CD4-positive, alpha-beta T cell treated with Interleukin-6 at 100 ng/mL for 8 hours (primary cell): ENCODE measurements at regions not wholly inside any gene's neighbourhood (a gene's known extent, or its start where the extent isn't known, plus 50 kb on each side); places are given as distances from the start of the nearest gene placed in this dataset.

Experiments used
- DNase-seq: peaks from one replicate; pipeline ENCODE4 v3.0.0-alpha.2; 2020; ENCODE audit warnings: mixed read lengths, low spot score

GRCh38 chr15:97502038-97502437 lies 458.5 kb upstream of the ARRDC4 start:
- DNase-seq: no peak

DNA sequence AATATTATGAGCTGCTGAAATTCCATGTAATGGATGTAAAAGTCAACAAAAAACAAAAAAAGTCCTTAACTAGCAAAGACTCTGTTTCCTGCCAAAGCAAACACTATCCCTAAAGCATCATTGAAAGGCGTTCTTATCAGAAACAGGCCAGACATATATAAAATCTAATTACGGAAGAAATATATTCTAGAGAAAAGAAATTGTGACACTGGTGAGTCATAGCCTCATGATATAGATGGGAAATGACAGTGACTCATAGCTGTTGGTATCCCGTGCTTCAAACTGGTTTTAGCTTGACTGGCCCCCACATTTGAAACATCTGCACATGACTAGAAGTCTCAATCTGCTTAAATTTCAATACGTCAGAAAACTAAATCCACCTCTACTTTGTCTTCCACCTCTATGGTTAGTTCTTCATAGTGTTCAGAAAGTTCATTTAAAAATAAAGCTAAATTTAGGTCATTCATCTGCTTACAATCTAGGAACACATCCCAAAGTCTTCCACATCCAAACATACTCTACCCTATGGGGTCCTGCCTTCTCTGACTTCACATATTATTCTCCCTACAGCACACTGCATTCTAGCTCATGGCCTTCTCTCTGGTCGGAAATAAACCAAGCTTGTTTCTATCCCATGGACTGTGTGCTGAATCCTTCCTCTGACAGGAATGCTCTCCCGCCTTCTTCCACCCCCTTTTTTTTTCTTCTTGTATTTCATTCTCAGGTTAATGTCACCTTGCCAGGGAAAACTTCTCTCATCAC lies 456.3 kb upstream of the ARRDC4 start:
- no peak for DNase-seq

DNA sequence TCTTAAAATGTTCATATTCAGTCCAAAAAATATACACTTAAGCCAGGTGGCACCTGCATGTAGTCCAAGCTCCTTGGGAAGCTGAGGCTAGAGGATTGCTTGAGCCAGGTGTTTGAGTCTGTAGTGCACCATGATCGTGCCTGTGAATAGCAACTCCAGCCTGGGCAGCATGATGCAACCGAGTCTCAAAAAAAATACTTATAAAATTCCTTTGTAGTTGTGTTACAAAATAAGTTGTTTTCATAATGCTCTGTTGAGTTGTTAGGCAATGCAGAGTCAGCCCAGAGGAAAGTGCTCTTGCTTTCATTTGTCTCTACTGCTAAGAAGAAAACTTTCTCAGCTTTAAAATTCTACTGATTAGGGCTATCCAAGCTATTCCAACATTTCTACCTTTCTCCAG lies 442.8 kb upstream of the ARRDC4 start:
- no peak for DNase-seq

GRCh38 chr15:97520689-97521088 lies 439.8 kb upstream of the ARRDC4 start:
- no peak for DNase-seq

DNA sequence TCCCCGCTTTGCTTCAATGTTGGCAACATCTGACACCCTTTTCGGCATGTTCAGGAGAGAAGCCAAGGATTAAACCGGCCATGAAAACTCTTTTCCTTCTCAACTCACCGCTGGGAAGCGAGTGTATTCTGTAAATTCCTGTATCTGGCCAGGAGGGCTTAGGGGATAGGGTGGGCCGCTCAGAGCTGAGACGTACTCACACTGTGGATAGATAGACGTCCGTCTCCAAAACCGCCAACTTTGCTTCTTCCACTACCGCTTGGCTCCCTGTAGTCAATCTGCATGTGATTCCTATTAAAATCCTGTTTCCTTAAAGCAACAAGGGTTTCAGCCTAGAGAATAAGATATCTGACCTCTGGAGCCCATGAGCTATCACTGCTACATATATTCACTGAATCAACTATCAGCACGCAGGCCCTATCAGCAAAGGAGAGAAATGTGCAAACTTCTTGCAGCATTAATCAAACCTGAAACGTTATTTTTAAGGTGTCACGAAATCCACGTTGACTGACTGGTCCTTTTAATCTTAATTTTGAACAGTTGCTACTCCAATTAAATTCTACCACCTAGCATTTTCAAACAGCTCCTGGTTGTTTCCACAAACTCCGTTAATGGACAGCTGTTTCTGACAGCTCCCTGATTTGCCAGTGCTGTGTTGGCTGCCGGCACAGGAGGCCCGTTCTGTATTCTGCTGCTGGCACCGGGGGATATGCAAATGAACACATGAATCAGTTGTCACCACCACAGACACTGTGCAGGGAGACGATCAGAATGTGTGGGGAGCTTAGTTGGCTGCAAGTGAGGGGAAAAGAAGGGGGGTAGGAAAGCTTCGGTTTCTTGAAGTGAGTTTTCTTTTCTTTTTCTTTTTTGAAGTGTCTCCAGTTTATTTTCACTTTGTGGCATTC lies 438.9 kb upstream of the ARRDC4 start:
- no peak for DNase-seq

DNA sequence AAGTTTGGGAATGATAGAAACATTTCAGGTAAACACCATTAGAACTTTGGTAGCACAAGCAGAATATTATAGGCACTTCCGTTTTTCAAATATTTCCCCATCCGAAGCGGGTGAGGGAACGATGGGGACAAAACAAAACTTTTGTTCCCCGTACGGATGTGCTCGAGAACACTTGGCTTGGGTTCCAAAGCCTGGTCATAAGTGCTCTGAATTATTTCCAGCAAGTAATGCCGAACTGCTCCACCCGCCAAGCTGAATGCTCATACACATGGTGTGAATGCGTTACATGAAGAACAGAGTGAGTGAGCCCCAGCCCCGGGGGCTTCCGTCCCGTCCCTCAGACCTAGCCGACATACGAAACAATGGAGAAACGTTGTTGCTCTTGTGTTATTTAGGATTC lies 438.2 kb upstream of the ARRDC4 start:
- DNase-seq: no peak

DNA sequence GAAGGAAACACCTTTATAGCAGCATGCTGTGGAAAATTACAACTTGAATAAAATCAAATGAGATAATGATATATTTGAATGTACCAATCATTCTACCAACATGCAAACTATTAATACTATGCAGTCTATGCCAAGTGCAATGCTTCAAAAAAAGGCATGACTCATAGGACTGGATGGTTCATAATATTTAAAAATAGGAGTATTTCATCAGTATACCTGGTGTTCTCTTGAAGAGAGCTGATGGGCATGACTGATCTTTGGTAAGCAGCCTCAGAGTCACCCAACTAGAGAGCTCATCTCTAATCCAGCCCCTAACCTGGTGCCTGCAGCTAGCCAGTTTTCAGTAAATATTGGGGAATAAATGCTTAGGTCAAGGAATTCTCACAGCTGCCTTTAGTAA lies 434.7 kb upstream of the ARRDC4 start:
- no peak for DNase-seq

GRCh38 chr15:97528238-97528637 lies 432.3 kb upstream of the ARRDC4 start:
- DNase-seq: no peak

DNA sequence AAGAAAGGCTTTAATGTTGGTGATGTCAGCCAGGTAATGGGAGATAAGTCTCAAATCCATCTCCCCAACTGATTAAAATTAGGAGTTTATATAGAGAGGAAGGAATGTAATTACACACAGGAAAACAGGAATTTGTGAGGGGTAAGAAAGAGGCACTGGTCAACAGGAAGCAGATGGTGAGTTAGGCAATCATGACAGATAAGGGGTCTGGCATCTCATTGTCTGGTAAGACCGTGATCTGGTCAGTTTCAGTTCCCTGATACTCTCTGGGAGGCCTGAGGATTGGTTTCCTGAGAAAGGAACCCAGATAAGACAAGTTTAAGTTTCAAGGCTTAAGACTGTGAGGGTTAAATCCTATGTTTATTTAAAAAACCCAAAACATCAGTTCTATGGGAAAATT lies 414.7 kb upstream of the ARRDC4 start:
- DNase-seq: no peak

DNA sequence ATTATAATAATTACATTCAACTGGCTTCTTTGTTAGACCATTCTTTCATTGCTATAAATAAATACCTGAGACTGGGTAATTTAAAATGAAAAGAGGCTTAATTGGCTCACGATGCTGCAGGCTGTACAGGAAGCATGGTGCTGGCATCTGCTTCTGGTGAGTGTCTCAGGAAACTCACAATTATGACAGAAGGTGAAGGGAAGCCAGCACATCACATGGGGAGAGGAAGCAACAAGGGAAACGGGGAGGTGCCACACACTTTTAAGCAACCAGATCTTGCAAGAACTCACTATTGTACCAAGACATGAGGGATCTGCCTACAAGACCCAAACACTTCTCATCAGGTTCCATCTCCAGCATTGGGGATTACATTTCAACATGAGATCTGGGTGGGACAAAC lies 413.1 kb upstream of the ARRDC4 start:
- no peak for DNase-seq

DNA sequence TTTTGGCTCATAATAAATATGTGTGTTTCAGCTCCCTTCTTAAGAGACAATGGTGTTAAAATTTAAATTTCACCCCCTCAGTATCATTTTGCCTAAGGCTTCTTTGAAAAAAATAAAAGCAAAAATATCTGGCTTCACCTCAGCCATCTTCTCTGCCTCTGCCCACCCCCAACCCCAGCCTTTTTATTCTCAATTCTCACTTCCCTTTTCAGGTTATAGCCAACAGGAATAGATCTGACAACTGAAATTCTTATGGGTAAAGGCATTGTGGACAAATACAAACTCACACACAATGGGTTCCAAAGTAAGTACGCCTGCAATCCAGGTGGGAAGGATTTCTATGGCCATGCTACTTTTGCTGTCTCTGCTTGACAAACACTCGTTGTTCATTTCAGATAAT lies 399.0 kb upstream of the ARRDC4 start:
- DNase-seq: no peak

DNA sequence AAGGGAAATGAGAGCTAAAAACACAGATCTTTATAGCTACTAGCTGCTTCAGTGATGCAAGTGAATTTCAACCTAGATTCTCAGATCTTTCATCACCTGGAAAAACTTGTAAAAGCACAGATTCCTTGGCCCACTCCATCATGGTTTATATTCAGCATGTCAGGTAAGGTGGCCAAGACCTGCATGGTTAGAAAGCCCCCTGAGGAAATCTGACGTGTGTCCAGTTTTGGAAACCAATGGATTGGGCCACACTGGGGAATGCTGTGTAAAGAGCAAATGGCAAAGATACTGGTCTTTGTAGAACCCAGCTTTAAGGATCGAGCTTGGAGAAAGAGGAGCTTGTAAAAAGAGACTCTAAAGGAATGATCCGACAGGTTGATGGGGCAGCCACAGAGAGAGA lies 397.0 kb upstream of the ARRDC4 start:
- DNase-seq: no peak

DNA sequence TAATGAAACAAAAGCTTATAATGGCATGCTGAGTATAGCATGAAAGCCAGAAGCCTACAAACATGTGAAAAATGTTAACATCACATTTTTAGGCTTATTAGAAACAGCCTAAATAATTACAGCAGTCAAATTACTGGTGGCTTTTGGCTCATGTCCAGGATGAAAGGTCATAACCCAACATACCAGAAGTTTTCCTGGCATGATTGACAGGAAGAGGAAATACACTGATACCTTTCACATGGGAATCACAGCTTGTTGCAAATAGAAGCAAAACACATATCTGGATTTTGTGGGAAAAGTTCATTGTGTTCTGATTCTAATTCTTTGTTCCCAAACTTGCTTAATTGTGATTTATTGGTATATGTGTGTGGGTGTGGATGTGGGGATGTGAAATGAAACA lies 393.5 kb upstream of the ARRDC4 start:
- no peak for DNase-seq

DNA sequence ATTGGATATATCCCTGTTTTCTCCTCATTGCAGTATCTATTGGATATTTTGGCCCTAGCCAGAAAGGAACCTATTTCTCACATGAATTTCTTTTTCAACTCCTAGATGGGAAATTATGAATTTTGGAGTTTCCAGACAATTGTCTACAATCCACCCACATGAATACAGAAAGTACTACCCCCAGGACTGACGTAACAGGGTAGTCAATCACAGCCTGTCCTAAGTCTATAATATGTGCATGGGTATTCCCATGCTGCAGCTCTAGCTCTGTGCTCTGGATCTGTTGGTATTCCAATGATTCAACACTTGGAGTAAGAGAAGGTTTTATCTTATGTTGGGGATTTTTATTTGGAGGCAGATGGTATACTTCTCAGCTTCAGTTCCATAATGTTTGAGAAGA lies 393.1 kb upstream of the ARRDC4 start:
- no peak for DNase-seq

GRCh38 chr15:97576929-97577645 lies 383.4 kb upstream of the ARRDC4 start:
- DNase-seq: no peak

GRCh38 chr15:97585408-97585807 lies 375.1 kb upstream of the ARRDC4 start:
- DNase-seq: no peak

DNA sequence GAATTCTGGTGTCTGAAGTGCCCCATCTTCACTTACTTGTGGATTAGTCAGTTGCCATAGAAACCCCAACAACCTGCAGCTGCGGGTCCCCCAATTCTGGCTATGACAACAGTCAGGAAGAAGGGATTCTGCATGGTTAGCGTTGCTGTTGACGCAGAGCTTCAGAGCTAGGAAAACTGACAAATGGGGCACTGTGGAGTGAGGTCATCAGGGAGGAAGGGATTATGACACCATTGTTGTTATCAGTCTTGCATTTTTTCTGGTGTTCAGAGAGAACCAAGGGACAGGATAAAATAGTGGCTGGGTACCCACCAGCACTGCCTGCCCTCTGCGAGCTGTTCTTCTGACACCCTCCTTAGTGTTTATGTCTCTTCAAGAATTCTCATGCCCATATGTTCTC lies 367.7 kb upstream of the ARRDC4 start:
- no peak for DNase-seq

DNA sequence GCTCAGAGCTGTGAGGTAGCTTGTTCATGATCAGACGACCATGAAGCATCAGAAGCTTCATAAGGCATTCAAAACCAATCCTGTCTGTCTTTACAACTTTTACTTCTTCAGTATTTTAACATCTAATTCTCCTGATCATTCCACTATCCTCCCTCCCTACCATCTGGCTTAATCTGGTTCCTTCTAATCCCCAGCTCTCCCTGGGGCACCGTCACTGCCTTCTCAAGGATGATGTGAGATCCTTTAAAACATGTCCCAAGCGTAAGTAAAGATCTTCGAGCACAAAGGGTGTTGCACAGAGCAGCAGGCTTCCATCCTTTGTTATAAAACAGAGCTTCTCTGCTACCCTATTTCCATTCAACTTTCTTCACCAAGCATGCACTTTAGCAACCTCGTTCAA lies 362.7 kb upstream of the ARRDC4 start:
- DNase-seq: no peak

- no peak for DNase-seq
Observed at GRCh38 chr15:97598353-97598798, 362.1 kb upstream of the ARRDC4 start.

DNA sequence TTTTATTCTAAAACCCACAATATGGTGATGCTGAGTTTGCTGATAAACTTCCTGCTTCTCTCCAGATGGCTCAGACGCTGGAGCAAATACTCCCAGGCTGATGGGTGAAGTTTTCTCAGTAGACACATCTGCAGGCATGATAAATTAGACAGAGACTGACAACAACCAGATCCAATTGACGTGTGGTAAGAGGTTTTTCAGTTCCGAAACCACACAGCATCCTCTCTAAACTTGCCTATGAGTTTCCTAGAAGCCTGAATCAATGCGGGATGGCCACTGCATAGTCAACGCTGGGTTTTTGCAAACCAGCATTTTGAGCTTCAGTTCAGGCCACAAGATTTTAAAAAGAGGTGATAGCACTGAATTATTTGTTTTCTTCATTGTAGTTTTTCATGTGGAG lies 360.3 kb upstream of the ARRDC4 start:
- no peak for DNase-seq

DNA sequence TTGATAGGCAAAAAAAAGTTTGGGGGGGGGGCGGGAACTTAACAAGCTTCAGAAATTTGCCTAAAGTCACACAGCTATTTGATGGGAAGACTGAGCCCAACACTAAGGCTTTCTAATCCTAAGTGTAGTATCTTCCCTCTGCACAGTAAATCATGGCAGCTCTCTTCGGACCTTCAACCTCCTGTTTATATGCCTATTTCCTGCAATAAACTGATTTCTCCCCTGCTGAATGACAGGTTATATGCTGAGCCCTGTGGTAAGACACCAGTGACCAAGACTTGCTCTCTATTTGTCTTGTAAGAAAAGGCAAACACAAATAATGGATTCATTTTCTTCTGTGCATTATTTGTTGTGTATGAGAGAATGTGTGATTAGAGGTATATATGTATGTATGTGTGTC lies 355.8 kb upstream of the ARRDC4 start:
- DNase-seq: no peak

- DNase-seq: no peak
Observed at GRCh38 chr15:97615114-97615513, 345.4 kb upstream of the ARRDC4 start.
